ENCODE measurements at regions not wholly inside any gene's neighbourhood (a gene's known extent, or its start where the extent isn't known, plus 50 kb on each side); places are given as distances from the start of the nearest gene placed in this dataset.
"Not testable (repeated sequence)": the region's sequence is repeated elsewhere in the genome, so short reads cannot be mapped to it uniquely, and the experiment has no call there.

DNA sequence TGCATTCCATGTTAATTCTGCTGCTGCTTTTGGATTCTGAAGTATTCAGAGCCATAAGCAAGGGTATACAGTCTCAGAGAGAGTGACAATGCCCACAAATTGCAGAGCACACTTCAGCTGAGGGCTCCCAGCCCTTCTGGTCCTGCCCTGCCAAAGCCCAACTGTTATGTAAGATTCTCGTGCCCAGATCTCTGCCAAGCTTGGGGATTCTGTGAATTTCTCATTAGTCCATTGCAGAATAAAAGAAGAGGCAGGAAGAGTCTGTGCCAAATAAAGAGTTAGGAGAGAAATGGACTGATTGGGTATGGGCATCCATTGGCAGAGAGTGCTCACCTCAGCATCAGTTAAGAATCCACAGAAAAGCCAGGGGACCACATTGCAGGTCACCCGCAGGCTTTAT lies 112.0 kb upstream of the PNPT1 start:
- WGBS, 2 donors: 70 to 84% methylated on average over 2 of the region's 2 CpGs

GRCh38 chr2:55804535-55804934 lies 110.9 kb upstream of the PNPT1 start:
- Histone ChIP-seq H3K36me3 (ENCODE audit: control insufficient read depth in 4 of 4, insufficient read depth in 4 of 4, low read length in 4 of 4) (no peaks in the 10 kb centered on the region), H3K9me3 (ENCODE audit: control insufficient read depth in 4 of 4, insufficient read depth in 3 of 4, low read length in 3 of 4) (no peaks in the 10 kb centered on the region), H3K27ac (ENCODE audit: low read depth in 1 of 2, low read length in 1 of 2) (no peak overlapping the region), H3K27me3 (ENCODE audit: control insufficient read depth in 3 of 3, insufficient read depth in 3 of 3, low read length in 2 of 3) (no peaks in the 10 kb centered on the region), H3K9ac (ENCODE audit: insufficient read depth in 1 of 2, low read length in 2 of 2) (no peak overlapping the region), H3K4me3 (no peak overlapping the region), H3K4me1 (ENCODE audit: control insufficient read depth in 5 of 5, insufficient read depth in 5 of 5, low read length in 5 of 5) (peaks cover 0 to 4% (median 0%) of the 10 kb centered on the region in 5 donors)
- ATAC-seq (ENCODE audit: insufficient read depth, low FRiP score): no peak
- WGBS, 2 donors: 43 to 46% methylated on average over 6 of the region's 6 CpGs
- TF ChIP-seq, protein P1, sequence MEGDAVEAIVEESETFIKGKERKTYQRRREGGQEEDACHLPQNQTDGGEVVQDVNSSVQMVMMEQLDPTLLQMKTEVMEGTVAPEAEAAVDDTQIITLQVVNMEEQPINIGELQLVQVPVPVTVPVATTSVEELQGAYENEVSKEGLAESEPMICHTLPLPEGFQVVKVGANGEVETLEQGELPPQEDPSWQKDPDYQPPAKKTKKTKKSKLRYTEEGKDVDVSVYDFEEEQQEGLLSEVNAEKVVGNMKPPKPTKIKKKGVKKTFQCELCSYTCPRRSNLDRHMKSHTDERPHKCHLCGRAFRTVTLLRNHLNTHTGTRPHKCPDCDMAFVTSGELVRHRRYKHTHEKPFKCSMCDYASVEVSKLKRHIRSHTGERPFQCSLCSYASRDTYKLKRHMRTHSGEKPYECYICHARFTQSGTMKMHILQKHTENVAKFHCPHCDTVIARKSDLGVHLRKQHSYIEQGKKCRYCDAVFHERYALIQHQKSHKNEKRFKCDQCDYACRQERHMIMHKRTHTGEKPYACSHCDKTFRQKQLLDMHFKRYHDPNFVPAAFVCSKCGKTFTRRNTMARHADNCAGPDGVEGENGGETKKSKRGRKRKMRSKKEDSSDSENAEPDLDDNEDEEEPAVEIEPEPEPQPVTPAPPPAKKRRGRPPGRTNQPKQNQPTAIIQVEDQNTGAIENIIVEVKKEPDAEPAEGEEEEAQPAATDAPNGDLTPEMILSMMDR (IDR thresholded peaks at IDR 0.05; ENCODE audit: control extremely low read depth, extremely low read depth): no peak
- DNase-seq: no peak

More for the DNA sequence above, 112.0 kb upstream of the PNPT1 start:
- H3K36me3 ChIP-seq (ENCODE audit: control insufficient read depth in 4 of 4, insufficient read depth in 4 of 4, low read length in 4 of 4): no peaks in the 10 kb centered on the region
- no peak overlapping the region for H3K4me3 ChIP-seq
- H3K9ac ChIP-seq (ENCODE audit: insufficient read depth in 1 of 2, low read length in 2 of 2): no peak overlapping the region
- no peak overlapping the region for H3K27ac ChIP-seq (ENCODE audit: low read depth in 1 of 2, low read length in 1 of 2)
- peaks cover 0 to 4% (median 0%) of the 10 kb centered on the region in 5 donors for H3K4me1 ChIP-seq (ENCODE audit: control insufficient read depth in 5 of 5, insufficient read depth in 5 of 5, low read length in 5 of 5)
- no peak for DNase-seq
- H3K27me3 ChIP-seq (ENCODE audit: control insufficient read depth in 3 of 3, insufficient read depth in 3 of 3, low read length in 2 of 3): no peaks in the 10 kb centered on the region
- ATAC-seq (ENCODE audit: insufficient read depth, low FRiP score): no peak
- no peaks in the 10 kb centered on the region for H3K9me3 ChIP-seq (ENCODE audit: control insufficient read depth in 4 of 4, insufficient read depth in 3 of 4, low read length in 3 of 4)
- TF ChIP-seq, protein P1 (IDR thresholded peaks at IDR 0.05; ENCODE audit: control extremely low read depth, extremely low read depth): no peak

GRCh38 chr2:55802067-55802466 lies 108.4 kb upstream of the PNPT1 start:
- Histone ChIP-seq H3K4me3 (no peak overlapping the region), H3K4me1 (ENCODE audit: control insufficient read depth in 5 of 5, insufficient read depth in 5 of 5, low read length in 5 of 5) (peaks cover 0 to 4% (median 0%) of the 10 kb centered on the region in 5 donors), H3K27me3 (ENCODE audit: control insufficient read depth in 3 of 3, insufficient read depth in 3 of 3, low read length in 2 of 3) (no peaks in the 10 kb centered on the region), H3K9me3 (ENCODE audit: control insufficient read depth in 4 of 4, insufficient read depth in 3 of 4, low read length in 3 of 4) (no peaks in the 10 kb centered on the region), H3K9ac (ENCODE audit: insufficient read depth in 1 of 2, low read length in 2 of 2) (no peak overlapping the region), H3K36me3 (ENCODE audit: control insufficient read depth in 4 of 4, insufficient read depth in 4 of 4, low read length in 4 of 4) (no peaks in the 10 kb centered on the region), H3K27ac (ENCODE audit: low read depth in 1 of 2, low read length in 1 of 2) (no peak overlapping the region)
- 85 to 86% methylated on average over 2 of the region's 2 CpGs for WGBS, 2 donors
- TF ChIP-seq, protein P1 (IDR thresholded peaks at IDR 0.05; ENCODE audit: control extremely low read depth, extremely low read depth): no peak
- ATAC-seq (ENCODE audit: insufficient read depth, low FRiP score): no peak
- no peak for DNase-seq

DNA sequence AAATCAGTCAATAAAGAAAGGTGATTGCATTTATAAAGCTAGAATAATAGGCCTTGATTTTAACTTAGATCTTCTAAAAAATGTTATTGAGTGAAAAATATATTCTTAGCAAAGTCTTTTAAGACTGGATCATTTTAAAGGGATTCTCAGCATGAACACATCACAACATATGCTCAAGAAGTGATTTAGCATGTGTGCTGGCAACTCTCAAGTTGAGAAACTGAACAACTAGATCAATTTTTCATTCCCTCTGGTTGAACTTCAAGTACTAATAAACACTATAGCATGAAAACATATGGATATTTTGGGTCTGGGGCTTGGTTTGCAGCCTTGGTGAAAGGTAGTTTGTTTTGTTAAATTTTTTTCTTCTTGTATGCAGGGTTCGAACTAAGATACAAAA lies 107.8 kb upstream of the PNPT1 start:
- Histone ChIP-seq H3K9me3 (ENCODE audit: control insufficient read depth in 4 of 4, insufficient read depth in 3 of 4, low read length in 3 of 4) (no peaks in the 10 kb centered on the region), H3K36me3 (ENCODE audit: control insufficient read depth in 4 of 4, insufficient read depth in 4 of 4, low read length in 4 of 4) (no peaks in the 10 kb centered on the region), H3K27me3 (ENCODE audit: control insufficient read depth in 3 of 3, insufficient read depth in 3 of 3, low read length in 2 of 3) (no peaks in the 10 kb centered on the region), H3K4me3 (no peak overlapping the region), H3K27ac (ENCODE audit: low read depth in 1 of 2, low read length in 1 of 2) (no peak overlapping the region), H3K9ac (ENCODE audit: insufficient read depth in 1 of 2, low read length in 2 of 2) (no peak overlapping the region), H3K4me1 (ENCODE audit: control insufficient read depth in 5 of 5, insufficient read depth in 5 of 5, low read length in 5 of 5) (peaks cover 0 to 4% (median 0%) of the 10 kb centered on the region in 5 donors)
- DNase-seq (no peak), ATAC-seq (ENCODE audit: insufficient read depth, low FRiP score) (no peak)
- TF ChIP-seq, protein P1 (IDR thresholded peaks at IDR 0.05; ENCODE audit: control extremely low read depth, extremely low read depth): no peak
- WGBS, 2 donors: 84 to 86% methylated on average over 1 of the region's 1 CpG

DNA sequence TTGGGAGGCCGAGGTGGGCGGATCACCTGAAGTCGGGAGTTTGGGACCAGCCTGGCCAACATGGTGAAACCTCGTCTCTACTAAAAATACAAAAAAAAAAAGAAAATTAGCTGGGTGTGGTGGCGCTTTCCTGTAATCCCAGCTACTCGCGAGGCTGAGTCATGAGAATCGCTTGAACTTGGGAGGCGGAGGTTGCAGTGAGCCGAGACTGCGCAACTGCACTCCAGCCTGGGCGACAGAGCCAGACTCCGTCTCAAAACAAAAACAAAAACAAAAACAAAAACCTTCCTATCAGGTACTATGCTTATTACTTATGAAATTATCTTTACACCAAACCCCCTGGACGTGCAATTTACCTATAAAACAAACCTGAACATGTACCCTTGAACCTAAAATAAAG lies 106.0 kb upstream of the PNPT1 start:
- not testable (repeated sequence) for DNase-seq; ATAC-seq (ENCODE audit: insufficient read depth, low FRiP score); H3K4me3 ChIP-seq; H3K9me3 ChIP-seq (ENCODE audit: control insufficient read depth in 4 of 4, insufficient read depth in 3 of 4, low read length in 3 of 4); H3K9ac ChIP-seq (ENCODE audit: insufficient read depth in 1 of 2, low read length in 2 of 2); H3K36me3 ChIP-seq (ENCODE audit: control insufficient read depth in 4 of 4, insufficient read depth in 4 of 4, low read length in 4 of 4); H3K4me1 ChIP-seq (ENCODE audit: control insufficient read depth in 5 of 5, insufficient read depth in 5 of 5, low read length in 5 of 5); H3K27ac ChIP-seq (ENCODE audit: low read depth in 1 of 2, low read length in 1 of 2); H3K27me3 ChIP-seq (ENCODE audit: control insufficient read depth in 3 of 3, insufficient read depth in 3 of 3, low read length in 2 of 3)
- WGBS, 2 donors: 97% methylated on average over 14 of the region's 14 CpGs
